Anterior cingulate cortex (tissue), 58 donors: ENCODE measurements at regions not wholly inside any gene's neighbourhood (a gene's known extent, or its start where the extent isn't known, plus 50 kb on each side); places are given as distances from the start of the nearest gene placed in this dataset.
"Not testable (repeated sequence)": the region's sequence is repeated elsewhere in the genome, so short reads cannot be mapped to it uniquely, and the experiment has no call there.

ENCODE experiments used
- DNase-seq, 58 donors: peaks; one replicate each; lab custom pipeline; 2025; lab: John Stamatoyannopoulos, UW

- no peak for DNase-seq
These were observed 368.6 kb downstream of the DMRTA1 start for GRCh38 chr9:22815246-22815645.

DNA sequence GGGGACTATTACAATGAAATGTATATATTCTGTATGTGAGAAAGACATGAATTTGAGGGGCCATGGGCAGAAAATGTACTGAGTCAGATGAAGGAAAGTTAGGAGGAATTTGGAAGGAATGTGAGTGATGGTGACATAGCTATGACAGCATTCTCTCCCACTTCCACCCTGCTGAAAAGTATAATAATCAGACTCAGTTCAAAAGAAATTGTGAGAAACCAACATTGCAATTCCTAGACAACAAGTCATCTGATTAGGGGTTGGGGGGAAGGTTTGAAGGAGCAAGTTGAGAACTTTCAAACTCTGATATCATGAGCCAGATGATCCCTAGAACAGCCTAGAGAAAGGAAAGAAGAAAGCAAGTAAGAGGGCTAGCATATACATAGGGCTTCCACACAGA, 370.6 kb downstream of the DMRTA1 start:
- no peak for DNase-seq

GRCh38 chr9:22829236-22829635, 382.6 kb downstream of the DMRTA1 start:
- no peak for DNase-seq

DNA sequence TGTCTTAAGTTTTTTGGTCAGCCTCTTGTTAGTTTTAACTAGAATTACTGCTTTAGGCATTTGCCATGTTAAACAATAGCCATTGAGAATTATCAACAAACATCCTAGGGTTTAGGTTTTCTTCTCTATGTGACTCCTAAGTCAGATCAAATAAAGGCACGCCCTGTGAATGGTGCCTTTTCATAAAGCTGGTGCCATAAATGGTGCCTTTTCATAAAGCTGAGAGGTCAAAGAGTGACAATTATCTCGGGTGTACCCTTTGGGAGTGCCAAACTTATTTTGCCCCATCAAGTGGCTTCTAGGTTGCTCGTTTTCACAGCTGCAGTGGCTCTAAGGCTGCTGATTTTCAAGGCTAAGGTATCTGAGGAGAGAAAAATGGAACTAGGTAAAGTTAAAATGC, 391.6 kb downstream of the DMRTA1 start:
- no peak for DNase-seq

GRCh38 chr9:22840641-22841040, 394.0 kb downstream of the DMRTA1 start:
- no peak for DNase-seq

DNA sequence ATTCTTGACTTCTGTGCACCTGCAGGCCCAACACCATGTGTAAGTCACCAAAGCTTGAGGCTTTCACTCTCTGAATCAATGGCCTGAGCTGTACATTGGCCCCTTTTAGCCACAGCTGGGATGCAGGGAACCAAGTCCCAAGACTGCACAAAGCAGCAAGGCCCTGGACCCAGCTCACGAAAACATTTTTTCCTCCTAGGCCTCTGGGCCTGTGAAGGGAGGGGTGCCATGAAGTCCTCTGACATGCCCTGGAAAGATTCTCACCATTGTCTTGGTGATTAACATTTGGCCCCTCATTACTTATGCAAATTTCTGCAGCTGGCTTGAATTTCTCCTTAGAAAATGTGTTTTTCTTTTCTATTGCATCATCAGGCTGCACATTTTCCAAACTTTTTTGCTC, 398.6 kb downstream of the DMRTA1 start:
- DNase-seq: not testable (repeated sequence)

GRCh38 chr9:22855980-22856379, 409.4 kb downstream of the DMRTA1 start:
- DNase-seq: no peak

DNA sequence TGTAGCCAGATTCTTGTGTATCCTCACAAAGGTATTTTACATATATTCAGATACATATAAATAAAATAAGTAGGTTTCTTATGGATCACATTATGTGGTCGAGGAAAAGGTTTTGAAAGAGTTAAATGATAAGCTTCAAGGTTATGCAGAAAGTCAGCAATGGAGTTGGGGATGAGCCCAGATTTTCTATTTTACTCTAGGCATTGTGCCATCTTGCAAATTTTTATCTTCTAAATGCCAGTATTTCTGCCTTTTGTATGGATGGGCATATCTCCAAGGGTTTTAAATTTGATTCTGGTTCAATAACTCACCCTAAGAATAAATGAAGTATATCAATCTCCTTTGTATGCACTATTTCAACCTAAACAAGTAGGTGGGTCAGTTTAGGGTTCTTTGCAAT, 410.7 kb downstream of the DMRTA1 start:
- DNase-seq: no peak

DNA sequence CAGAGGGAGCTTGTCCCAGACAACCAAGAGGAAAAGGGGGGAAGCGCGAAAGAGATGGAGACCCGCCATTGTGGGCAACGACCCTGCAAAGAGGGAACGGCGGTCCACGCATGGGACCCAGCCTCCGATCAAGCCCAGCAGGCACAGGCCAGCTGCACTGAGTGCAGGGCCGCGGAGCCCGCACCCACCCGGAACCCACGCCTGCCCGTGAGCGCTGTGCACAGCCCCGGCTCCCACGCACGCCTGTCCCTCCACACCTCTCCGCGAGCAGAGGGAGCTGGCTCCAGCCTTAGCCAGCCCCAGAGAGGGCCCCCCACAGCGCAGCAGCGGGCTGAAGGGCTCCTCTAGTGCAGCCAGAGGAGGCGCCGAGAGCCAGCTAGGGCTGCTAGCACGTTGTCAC, 416.5 kb downstream of the DMRTA1 start:
- DNase-seq: no peak

DNA sequence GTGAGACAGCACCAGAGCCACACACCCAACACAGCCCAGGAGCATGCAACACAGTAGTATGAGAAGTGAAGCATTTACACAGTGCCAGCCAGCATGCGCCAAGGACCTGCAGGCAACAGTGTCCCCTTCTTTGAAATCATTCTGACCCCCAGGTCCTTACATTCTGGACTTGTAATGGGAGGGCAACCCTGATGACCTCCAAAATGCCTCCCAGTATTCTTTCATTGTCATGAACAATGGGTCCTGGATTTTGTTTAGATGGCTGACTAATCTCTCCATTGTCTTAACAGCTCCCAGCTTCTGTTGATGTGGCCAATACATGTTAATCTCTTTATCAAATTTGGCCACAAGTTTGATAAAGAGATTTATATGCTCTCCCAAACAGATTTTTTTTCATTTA, 417.1 kb downstream of the DMRTA1 start:
- no peak for DNase-seq

- DNase-seq: no peak
These were observed 446.7 kb downstream of the DMRTA1 start for GRCh38 chr9:22893196-22893843.

DNA sequence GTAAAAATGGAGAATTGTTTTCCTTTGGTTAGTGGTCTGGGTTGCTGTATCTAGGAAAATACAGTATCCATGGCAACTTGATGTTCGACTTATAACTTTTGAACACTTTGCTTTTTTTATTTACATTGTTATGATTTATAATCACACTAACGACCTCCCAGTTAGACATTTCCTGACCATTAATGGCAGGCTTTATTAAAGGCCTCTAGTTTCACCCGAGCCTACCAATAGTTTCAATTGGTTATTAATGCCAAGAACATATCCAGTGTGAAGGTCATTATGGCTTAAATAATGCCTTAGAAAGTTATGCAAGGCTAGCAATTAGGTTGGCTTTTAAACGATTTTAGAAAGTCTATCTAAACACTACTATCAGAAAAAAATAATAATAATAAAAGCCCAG, 452.0 kb downstream of the DMRTA1 start:
- no peak for DNase-seq

DNA sequence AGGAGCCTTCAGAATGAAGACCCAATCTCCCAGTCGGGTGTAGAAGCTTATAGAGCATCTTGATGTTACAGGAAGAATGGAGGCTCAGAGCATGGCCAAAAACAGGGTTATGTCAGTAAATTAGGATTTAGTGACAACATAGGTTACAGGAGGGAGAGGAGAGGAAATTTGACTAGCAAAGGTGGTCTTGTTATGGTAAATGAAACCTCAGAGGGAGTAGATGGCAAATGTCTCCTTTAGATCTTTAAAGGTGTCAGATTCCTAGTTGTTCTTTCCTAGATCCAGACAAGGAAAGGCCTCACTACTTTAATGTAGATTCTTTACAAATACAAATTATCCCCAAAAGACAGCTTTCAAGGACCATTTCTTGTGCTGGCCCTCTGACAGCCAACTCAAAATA, 465.0 kb downstream of the DMRTA1 start:
- no peak for DNase-seq

GRCh38 chr9:22913026-22913425, 466.4 kb downstream of the DMRTA1 start:
- no peak for DNase-seq

GRCh38 chr9:22913518-22913917, 466.9 kb downstream of the DMRTA1 start:
- no peak for DNase-seq

DNA sequence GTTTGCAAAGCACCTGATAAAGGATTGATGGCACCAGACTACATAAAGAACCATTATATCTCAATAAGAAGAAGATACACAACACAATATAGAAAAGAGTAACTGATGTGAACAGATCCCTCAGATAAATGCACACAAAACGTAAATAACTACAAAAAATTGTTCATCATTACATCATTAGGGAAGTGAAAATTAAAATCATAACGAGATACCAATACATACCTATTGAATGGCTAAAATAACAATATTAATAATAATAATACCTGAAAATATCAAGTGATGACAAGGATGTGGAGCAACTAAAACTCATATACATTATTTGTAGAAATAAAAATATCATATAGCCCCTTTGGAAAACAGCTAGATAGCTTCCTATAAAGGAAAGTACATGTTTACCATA, 469.5 kb downstream of the DMRTA1 start:
- DNase-seq: no peak

DNA sequence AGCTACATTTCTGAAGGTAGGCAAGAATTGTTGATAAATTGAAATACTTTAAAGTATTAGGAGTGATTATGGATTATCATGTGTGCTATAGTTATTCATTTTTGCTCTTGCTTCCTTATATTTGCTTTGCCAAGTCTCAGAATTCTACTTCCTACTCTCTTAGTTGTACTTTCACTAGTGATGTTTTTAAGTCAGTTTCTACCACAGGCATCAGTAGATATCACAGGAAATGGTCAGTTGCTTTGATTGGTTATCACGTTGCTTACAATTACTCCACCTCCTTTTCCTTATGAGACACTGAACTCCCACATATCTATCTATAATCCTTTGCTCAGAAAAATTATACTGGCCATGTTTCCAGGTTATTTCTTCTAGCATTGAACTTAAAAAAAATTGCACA, 472.8 kb downstream of the DMRTA1 start:
- DNase-seq: no peak

DNA sequence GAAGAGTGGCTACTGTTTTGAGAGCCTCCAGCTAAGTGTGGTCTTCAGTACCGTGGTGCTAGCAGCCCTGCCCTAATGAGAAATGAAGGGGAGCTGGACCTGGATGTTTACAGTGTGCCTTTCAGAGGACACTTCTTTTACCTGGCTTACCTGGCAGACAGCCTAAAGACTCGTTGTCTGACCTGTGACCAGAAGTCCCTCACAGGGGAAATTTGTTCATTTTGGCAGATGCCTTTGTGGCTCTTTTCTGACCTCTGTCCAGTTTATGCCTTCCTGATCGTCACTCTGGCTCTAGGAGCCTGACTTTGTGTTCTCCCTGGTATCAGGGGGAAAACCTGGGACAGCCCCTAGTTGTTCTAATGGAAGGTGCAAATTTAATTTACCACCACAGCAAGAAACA, 475.1 kb downstream of the DMRTA1 start:
- no peak for DNase-seq

GRCh38 chr9:22922222-22922621, 475.6 kb downstream of the DMRTA1 start:
- no peak for DNase-seq

DNA sequence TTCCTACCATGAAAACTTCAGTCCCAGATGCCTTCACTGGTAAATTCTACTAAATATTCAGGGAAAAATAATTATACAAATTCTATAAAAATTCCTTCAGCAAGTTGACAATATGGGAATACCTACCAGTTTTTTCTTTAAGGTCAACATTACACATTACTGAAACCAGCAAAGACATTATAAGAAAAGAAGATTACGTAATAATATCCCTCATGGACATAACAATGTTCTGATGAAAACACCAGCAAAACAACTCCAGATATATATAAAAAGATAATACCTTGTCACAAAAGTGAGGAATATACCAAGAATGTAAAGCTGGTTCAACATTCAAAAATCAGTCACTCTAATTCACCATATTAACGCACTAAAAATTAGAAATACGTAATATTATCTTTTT, 507.9 kb downstream of the DMRTA1 start:
- DNase-seq: no peak

DNA sequence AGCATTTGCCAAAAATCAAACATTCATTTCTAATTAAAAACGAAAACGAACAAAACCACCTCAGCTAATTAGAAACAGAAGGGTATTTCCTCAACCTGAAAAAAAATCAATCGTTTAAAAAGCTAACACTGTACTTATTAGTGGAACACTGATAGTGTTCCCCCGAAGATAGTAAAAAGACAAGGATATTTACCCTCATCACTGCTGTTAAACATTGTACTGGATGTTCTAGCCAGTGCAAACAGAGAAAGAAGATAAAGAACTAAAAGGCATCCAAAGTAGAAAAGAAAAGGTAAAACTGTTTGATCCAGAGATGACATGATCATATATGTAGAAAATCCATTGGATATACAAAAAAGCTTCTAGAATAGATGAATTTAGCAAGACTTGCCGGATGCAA, 508.3 kb downstream of the DMRTA1 start:
- no peak for DNase-seq

GRCh38 chr9:22969350-22969979, 522.8 kb downstream of the DMRTA1 start:
- no peak for DNase-seq
